ENCODE measurements at regions not wholly inside any gene's neighbourhood (a gene's known extent, or its start where the extent isn't known, plus 50 kb on each side); places are given as distances from the start of the nearest gene placed in this dataset.

- H3K27ac Mint-ChIP-seq = no peak overlapping the region
- DNase-seq (ENCODE audit: low spot score in 2 of 2) (no peak), ATAC-seq (no peak)
- no peaks in the 10 kb centered on the region for H3K9me3 Mint-ChIP-seq
- peaks cover 0 to 4% of the 10 kb centered on the region in 2 donors for H3K36me3 Mint-ChIP-seq
Measured at GRCh38 chr14:95763875-95764274, 50.0 kb upstream of the TCL1A start.
